GM12892 (cell line): ENCODE measurements at regions not wholly inside any gene's neighbourhood (a gene's known extent, or its start where the extent isn't known, plus 50 kb on each side); places are given as distances from the start of the nearest gene placed in this dataset.

Source experiments
- POLR2A ChIP-seq: IDR thresholded peaks from 2 replicates; pipeline ENCODE4 v1.6.1; 2011; ENCODE audit warnings: low read depth, low read length, control low read depth
- POLR2AphosphoS5 ChIP-seq: IDR thresholded peaks from 2 replicates; pipeline ENCODE4 v1.6.1; 2011; ENCODE audit warnings: low read depth, low read length, control low read depth
- TAF1 ChIP-seq: IDR thresholded peaks from 2 replicates; pipeline ENCODE4 v1.6.1; 2011; ENCODE audit warnings: low read depth, mild to moderate bottlenecking, control low read depth, low read length, borderline replicate concordance

- TF ChIP-seq TAF1 (no peak), POLR2A (no peak), POLR2AphosphoS5 (no peak)
Observed at GRCh38 chr1:170306948-170307347, 161.2 kb downstream of the NTMT2 start.
